ENCODE measurements at regions not wholly inside any gene's neighbourhood (a gene's known extent, or its start where the extent isn't known, plus 50 kb on each side); places are given as distances from the start of the nearest gene placed in this dataset.

GRCh38 chr11:33605703-33606102, 94.9 kb downstream of the C11orf91 start:
- H3K4me3 Mint-ChIP-seq = no peak overlapping the region
- no peak for DNase-seq (ENCODE audit: low read depth, low spot score)
- peaks cover 1% of the 10 kb centered on the region for H3K4me1 Mint-ChIP-seq
- TF ChIP-seq CTCF (conservative IDR thresholded peaks at IDR 0.05) = no peak
- H3K36me3 Mint-ChIP-seq (ENCODE audit: low read depth) = peaks cover 9% of the 10 kb centered on the region
- no peak overlapping the region for H3K27ac Mint-ChIP-seq (ENCODE audit: unreplicated experiment)
- H3K9me3 Mint-ChIP-seq = no peaks in the 10 kb centered on the region
- no peaks in the 10 kb centered on the region for H3K27me3 Mint-ChIP-seq (ENCODE audit: low read depth)

GRCh38 chr11:33598426-33599069, 102.1 kb downstream of the C11orf91 start:
- H3K27me3 Mint-ChIP-seq (ENCODE audit: low read depth) = no peaks in the 10 kb centered on the region
- no peak for DNase-seq (ENCODE audit: low read depth, low spot score)
- no peak overlapping the region for H3K4me3 Mint-ChIP-seq

GRCh38 chr11:33594188-33594587, 106.4 kb downstream of the C11orf91 start:
- no peak for DNase-seq (ENCODE audit: low read depth, low spot score)
- Mint-ChIP-seq H3K36me3 (ENCODE audit: low read depth) (peaks cover 2% of the 10 kb centered on the region), H3K27ac (ENCODE audit: unreplicated experiment) (no peak overlapping the region), H3K4me3 (no peak overlapping the region), H3K27me3 (ENCODE audit: low read depth) (no peaks in the 10 kb centered on the region), H3K9me3 (no peaks in the 10 kb centered on the region), H3K4me1 (peaks cover 20% of the 10 kb centered on the region)
- TF ChIP-seq CTCF (conservative IDR thresholded peaks at IDR 0.05) = no peak

More at GRCh38 chr11:33598426-33599069, 102.1 kb downstream of the C11orf91 start:
- Mint-ChIP-seq H3K9me3 (no peaks in the 10 kb centered on the region), H3K4me1 (peaks cover 29% of the 10 kb centered on the region), H3K27ac (ENCODE audit: unreplicated experiment) (peak overlapping the region; percentile 93), H3K36me3 (ENCODE audit: low read depth) (peaks cover 2% of the 10 kb centered on the region)
- TF ChIP-seq CTCF (conservative IDR thresholded peaks at IDR 0.05) = no peak

GRCh38 chr11:33590441-33590840, 110.2 kb downstream of the C11orf91 start:
- H3K9me3 Mint-ChIP-seq = no peaks in the 10 kb centered on the region
- H3K27me3 Mint-ChIP-seq (ENCODE audit: low read depth) = no peaks in the 10 kb centered on the region
- H3K4me3 Mint-ChIP-seq = no peak overlapping the region
- no peaks in the 10 kb centered on the region for H3K4me1 Mint-ChIP-seq
- DNase-seq (ENCODE audit: low read depth, low spot score) = no peak
- H3K27ac Mint-ChIP-seq (ENCODE audit: unreplicated experiment) = no peak overlapping the region
- peaks cover 7% of the 10 kb centered on the region for H3K36me3 Mint-ChIP-seq (ENCODE audit: low read depth)
- TF ChIP-seq CTCF (conservative IDR thresholded peaks at IDR 0.05) = no peak

GRCh38 chr11:33588056-33588455, 112.6 kb downstream of the C11orf91 start:
- no peaks in the 10 kb centered on the region for H3K27me3 Mint-ChIP-seq (ENCODE audit: low read depth)
- no peaks in the 10 kb centered on the region for H3K9me3 Mint-ChIP-seq
- H3K4me3 Mint-ChIP-seq = no peak overlapping the region
- no peak for DNase-seq (ENCODE audit: low read depth, low spot score)
- no peak for TF ChIP-seq CTCF (conservative IDR thresholded peaks at IDR 0.05)
- peaks cover 12% of the 10 kb centered on the region for H3K36me3 Mint-ChIP-seq (ENCODE audit: low read depth)
- no peaks in the 10 kb centered on the region for H3K4me1 Mint-ChIP-seq
- no peak overlapping the region for H3K27ac Mint-ChIP-seq (ENCODE audit: unreplicated experiment)

Measured in neural crest cell (in vitro differentiated cells).